ENCODE measurements at regions not wholly inside any gene's neighbourhood (a gene's known extent, or its start where the extent isn't known, plus 50 kb on each side); places are given as distances from the start of the nearest gene placed in this dataset.
"Not testable (repeated sequence)": the region's sequence is repeated elsewhere in the genome, so short reads cannot be mapped to it uniquely, and the experiment has no call there.

- H3K36me3 ChIP-seq (ENCODE audit: control insufficient read depth, insufficient read depth, low read length) = no peaks in the 10 kb centered on the region
- H3K9me3 ChIP-seq (ENCODE audit: control insufficient read depth, insufficient read depth, low read length) = no peaks in the 10 kb centered on the region
- H3K4me1 ChIP-seq (ENCODE audit: control insufficient read depth, insufficient read depth, low read length) = no peaks in the 10 kb centered on the region
- no peak overlapping the region for H3K27ac ChIP-seq (ENCODE audit: low read length)
- no CpG with 5 or more reads among the region's 1 CpG for WGBS (ENCODE audit: insufficient coverage, insufficient read length)
- no peak for DNase-seq (ENCODE audit: low read depth, low spot score)
- no peaks in the 10 kb centered on the region for H3K27me3 ChIP-seq (ENCODE audit: control insufficient read depth, insufficient read depth, low read length)
- H3K4me3 ChIP-seq (ENCODE audit: low read length) = no peak overlapping the region
Measured at GRCh38 chr2:193409951-193410350, 1215.2 kb upstream of the TMEFF2 start.

DNA sequence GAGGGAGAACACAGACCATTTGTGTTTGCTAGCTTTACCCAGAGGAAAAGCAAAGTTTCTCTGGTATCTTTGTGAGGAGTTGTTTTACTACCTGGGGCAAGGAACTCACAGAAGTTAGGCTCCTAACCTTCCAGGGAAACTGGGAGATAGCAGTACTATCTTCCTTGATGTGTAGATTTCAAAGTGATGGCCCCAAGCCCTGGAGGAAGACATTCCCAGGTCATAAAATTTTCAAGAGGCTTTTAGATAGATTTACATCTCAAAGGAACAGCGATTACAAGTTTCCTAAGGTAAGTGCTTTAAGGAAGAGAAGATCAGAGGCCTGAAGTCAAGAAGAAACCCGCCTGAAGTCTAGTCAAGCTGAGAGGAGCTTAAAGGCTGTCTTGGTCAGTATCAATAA lies 1187.8 kb upstream of the TMEFF2 start:
- no CpG with 5 or more reads among the region's 2 CpGs for WGBS (ENCODE audit: insufficient coverage, insufficient read length)
- no peaks in the 10 kb centered on the region for H3K9me3 ChIP-seq (ENCODE audit: control insufficient read depth, insufficient read depth, low read length)
- H3K4me1 ChIP-seq (ENCODE audit: control insufficient read depth, insufficient read depth, low read length) = no peaks in the 10 kb centered on the region
- H3K4me3 ChIP-seq (ENCODE audit: low read length) = no peak overlapping the region
- no peak for DNase-seq (ENCODE audit: low read depth, low spot score)
- no peaks in the 10 kb centered on the region for H3K36me3 ChIP-seq (ENCODE audit: control insufficient read depth, insufficient read depth, low read length)
- no peak overlapping the region for H3K27ac ChIP-seq (ENCODE audit: low read length)
- no peaks in the 10 kb centered on the region for H3K27me3 ChIP-seq (ENCODE audit: control insufficient read depth, insufficient read depth, low read length)

DNA sequence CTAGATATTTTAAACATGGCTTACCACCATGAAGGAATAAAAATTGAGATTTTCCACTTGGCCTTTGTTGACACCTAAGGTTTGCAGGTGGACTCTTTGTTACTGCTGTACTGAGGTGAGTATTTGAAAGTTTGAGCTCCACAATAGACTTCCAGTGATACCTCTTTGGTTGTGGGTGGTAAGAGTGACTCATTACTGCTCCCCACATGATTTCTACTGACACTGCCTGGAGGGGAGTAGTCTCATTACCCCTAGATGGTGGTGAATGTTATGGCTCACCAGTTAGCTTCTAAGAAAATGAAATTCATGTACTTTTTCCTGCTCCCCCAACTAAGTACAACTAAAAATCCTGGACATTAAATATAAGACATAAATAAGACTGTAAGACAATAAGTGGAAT lies 1183.1 kb upstream of the TMEFF2 start:
- Histone ChIP-seq H3K36me3 (ENCODE audit: control insufficient read depth, insufficient read depth, low read length) (no peaks in the 10 kb centered on the region), H3K27ac (ENCODE audit: low read length) (no peak overlapping the region), H3K4me3 (ENCODE audit: low read length) (no peak overlapping the region), H3K9me3 (ENCODE audit: control insufficient read depth, insufficient read depth, low read length) (no peaks in the 10 kb centered on the region), H3K4me1 (ENCODE audit: control insufficient read depth, insufficient read depth, low read length) (no peaks in the 10 kb centered on the region), H3K27me3 (ENCODE audit: control insufficient read depth, insufficient read depth, low read length) (no peaks in the 10 kb centered on the region)
- no peak for DNase-seq (ENCODE audit: low read depth, low spot score)

- H3K36me3 ChIP-seq (ENCODE audit: control insufficient read depth, insufficient read depth, low read length) = no peaks in the 10 kb centered on the region
- no peaks in the 10 kb centered on the region for H3K4me1 ChIP-seq (ENCODE audit: control insufficient read depth, insufficient read depth, low read length)
- WGBS (ENCODE audit: insufficient coverage, insufficient read length) = no CpG with 5 or more reads among the region's 3 CpGs
- no peak overlapping the region for H3K4me3 ChIP-seq (ENCODE audit: low read length)
- H3K9me3 ChIP-seq (ENCODE audit: control insufficient read depth, insufficient read depth, low read length) = no peaks in the 10 kb centered on the region
- no peak for DNase-seq (ENCODE audit: low read depth, low spot score)
- no peak overlapping the region for H3K27ac ChIP-seq (ENCODE audit: low read length)
- H3K27me3 ChIP-seq (ENCODE audit: control insufficient read depth, insufficient read depth, low read length) = no peaks in the 10 kb centered on the region
Measured at GRCh38 chr2:193373120-193373519, 1178.4 kb upstream of the TMEFF2 start.

DNA sequence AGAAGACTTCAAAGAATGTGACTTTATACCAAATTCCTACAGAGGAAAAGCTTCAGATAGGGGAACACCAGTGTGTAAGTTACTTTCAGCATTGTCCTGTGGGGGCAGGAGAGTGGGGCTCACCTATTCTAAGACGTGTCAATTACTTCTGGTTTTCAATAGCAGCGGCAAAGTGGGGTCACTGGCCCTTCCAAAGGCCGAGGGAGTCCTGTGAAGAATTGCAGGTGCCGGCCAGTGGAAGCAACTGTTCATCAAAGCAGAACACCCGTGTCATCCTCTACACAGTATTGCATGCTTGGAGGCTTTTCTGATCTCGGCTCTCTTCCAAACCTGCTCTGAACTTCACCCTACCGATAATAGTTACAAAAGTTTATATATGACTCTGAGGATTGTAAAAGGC lies 1176.5 kb upstream of the TMEFF2 start:
- Histone ChIP-seq H3K9me3 (ENCODE audit: control insufficient read depth, insufficient read depth, low read length) (no peaks in the 10 kb centered on the region), H3K36me3 (ENCODE audit: control insufficient read depth, insufficient read depth, low read length) (no peaks in the 10 kb centered on the region), H3K27ac (ENCODE audit: low read length) (no peak overlapping the region), H3K27me3 (ENCODE audit: control insufficient read depth, insufficient read depth, low read length) (no peaks in the 10 kb centered on the region), H3K4me3 (ENCODE audit: low read length) (no peak overlapping the region), H3K4me1 (ENCODE audit: control insufficient read depth, insufficient read depth, low read length) (no peaks in the 10 kb centered on the region)
- WGBS (ENCODE audit: insufficient coverage, insufficient read length) = no CpG with 5 or more reads among the region's 7 CpGs
- DNase-seq (ENCODE audit: low read depth, low spot score) = no peak

DNA sequence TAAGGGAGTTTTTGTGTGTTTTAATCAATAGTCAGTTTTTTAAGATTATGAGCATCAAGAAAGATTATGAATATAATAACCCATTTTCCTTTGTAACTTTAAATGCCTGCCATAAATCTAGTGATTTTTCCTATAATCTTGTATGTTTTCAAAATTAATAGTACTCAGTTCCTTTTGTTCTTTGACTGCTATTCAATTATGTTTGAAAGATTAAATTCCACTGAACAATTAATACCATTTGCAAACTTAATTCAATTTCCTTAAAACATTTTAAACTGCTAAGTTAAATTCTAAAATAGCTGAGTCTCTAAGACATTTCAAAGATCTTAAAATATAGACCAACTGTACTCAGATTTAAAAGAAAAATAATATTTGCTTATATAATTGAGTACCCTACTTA lies 1173.9 kb upstream of the TMEFF2 start:
- no peaks in the 10 kb centered on the region for H3K36me3 ChIP-seq (ENCODE audit: control insufficient read depth, insufficient read depth, low read length)
- H3K27ac ChIP-seq (ENCODE audit: low read length) = no peak overlapping the region
- no peaks in the 10 kb centered on the region for H3K4me1 ChIP-seq (ENCODE audit: control insufficient read depth, insufficient read depth, low read length)
- no peak overlapping the region for H3K4me3 ChIP-seq (ENCODE audit: low read length)
- H3K9me3 ChIP-seq (ENCODE audit: control insufficient read depth, insufficient read depth, low read length) = no peaks in the 10 kb centered on the region
- no peak for DNase-seq (ENCODE audit: low read depth, low spot score)
- H3K27me3 ChIP-seq (ENCODE audit: control insufficient read depth, insufficient read depth, low read length) = no peaks in the 10 kb centered on the region

DNA sequence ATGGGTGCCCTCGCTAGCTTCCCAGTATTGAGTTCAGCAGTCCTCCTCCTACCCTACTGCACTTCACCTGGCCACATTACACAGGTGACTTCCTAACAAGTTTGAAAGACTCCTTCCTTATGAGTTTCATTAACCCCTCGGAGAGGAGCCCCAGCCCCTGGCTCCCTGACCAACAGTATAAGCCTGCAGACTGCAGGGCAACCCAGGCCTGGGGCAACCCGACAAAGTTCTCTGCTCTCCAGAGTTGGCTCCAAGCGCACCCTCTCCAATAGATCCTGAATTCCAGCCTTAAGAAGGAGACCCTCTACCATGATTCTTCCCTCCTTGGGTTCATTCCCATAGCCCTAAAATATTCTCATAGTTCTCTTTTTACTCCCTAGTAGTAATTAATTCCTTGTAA lies 1162.8 kb upstream of the TMEFF2 start:
- Histone ChIP-seq H3K36me3 (ENCODE audit: control insufficient read depth, insufficient read depth, low read length) (no peaks in the 10 kb centered on the region), H3K9me3 (ENCODE audit: control insufficient read depth, insufficient read depth, low read length) (no peaks in the 10 kb centered on the region), H3K27me3 (ENCODE audit: control insufficient read depth, insufficient read depth, low read length) (no peaks in the 10 kb centered on the region), H3K4me1 (ENCODE audit: control insufficient read depth, insufficient read depth, low read length) (no peaks in the 10 kb centered on the region), H3K4me3 (ENCODE audit: low read length) (no peak overlapping the region), H3K27ac (ENCODE audit: low read length) (no peak overlapping the region)
- DNase-seq (ENCODE audit: low read depth, low spot score) = no peak
- WGBS (ENCODE audit: insufficient coverage, insufficient read length) = no CpG with 5 or more reads among the region's 4 CpGs

DNA sequence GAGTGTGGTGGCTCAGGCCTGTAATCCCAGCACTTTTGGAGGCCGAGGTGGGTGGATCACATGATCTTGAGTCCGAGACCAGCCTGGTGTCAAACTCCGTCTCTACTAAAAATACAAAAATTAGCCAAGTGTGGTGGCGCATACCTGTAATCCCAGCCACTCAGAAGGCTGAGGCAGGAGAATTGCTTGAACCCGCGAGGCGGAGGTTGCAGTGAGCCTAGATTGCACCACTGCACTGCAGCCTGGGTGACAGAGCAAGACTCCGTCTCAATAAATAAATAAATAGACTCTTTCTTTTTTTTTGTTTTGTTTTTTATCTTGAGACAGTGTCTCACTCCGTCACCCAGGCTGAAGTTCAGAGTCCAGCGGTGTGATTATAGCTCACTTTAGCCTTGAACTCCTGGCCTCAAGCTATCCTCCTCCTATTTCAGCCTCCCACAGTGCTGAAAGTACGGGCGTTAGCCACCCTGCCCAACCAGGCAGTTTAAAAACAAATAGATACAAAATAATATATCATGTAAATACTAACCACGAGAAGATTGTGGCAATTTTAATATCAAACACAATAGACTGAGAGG lies 1158.0 kb upstream of the TMEFF2 start:
- H3K27ac ChIP-seq (ENCODE audit: low read length); H3K36me3 ChIP-seq (ENCODE audit: control insufficient read depth, insufficient read depth, low read length); H3K27me3 ChIP-seq (ENCODE audit: control insufficient read depth, insufficient read depth, low read length); DNase-seq (ENCODE audit: low read depth, low spot score); H3K4me1 ChIP-seq (ENCODE audit: control insufficient read depth, insufficient read depth, low read length); H3K9me3 ChIP-seq (ENCODE audit: control insufficient read depth, insufficient read depth, low read length); H3K4me3 ChIP-seq (ENCODE audit: low read length): not testable (repeated sequence)
- no CpG with 5 or more reads among the region's 13 CpGs for WGBS (ENCODE audit: insufficient coverage, insufficient read length)

DNA sequence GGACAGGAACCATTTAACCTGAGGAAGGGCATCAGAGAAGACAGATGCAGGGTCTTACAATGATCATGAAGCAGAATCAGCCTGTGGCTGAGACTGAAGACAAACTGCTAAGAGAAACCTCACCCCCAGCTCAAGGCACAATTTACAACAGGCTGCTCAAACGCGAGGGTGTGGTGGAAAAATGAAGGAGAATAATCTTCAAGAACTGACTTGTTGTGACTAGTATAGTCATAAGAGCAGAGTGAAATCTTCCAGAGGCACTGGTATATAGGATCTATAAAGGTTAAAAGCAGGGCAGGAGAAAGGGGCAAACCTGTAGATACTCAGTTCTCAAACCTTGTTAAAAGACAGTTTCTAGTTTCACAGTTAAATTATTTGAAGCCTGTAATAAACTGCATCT lies 1155.8 kb upstream of the TMEFF2 start:
- Histone ChIP-seq H3K27me3 (ENCODE audit: control insufficient read depth, insufficient read depth, low read length) (no peaks in the 10 kb centered on the region), H3K9me3 (ENCODE audit: control insufficient read depth, insufficient read depth, low read length) (no peaks in the 10 kb centered on the region), H3K4me1 (ENCODE audit: control insufficient read depth, insufficient read depth, low read length) (no peaks in the 10 kb centered on the region), H3K27ac (ENCODE audit: low read length) (no peak overlapping the region), H3K4me3 (ENCODE audit: low read length) (no peak overlapping the region), H3K36me3 (ENCODE audit: control insufficient read depth, insufficient read depth, low read length) (no peaks in the 10 kb centered on the region)
- WGBS (ENCODE audit: insufficient coverage, insufficient read length) = no CpG with 5 or more reads among the region's 2 CpGs
- no peak for DNase-seq (ENCODE audit: low read depth, low spot score)

DNA sequence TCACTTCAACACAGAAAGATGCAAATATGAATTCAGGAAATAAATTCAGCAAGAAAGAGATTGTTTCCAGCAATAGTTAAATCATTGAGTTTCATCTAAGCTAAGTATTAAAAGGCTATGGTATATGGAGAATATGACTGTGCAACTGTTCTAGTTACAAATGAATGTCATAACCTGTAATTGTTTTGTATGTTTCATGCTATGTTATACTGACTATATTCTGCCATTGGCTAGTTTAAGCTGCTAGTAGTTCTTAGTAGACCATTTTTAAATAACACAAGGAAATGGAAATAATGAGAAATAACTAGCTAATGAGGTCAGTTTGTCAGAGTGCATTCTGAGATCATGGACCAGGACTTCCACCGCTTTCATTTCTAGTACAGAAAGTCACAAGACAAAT lies 1154.9 kb upstream of the TMEFF2 start:
- no peak for DNase-seq (ENCODE audit: low read depth, low spot score)
- Histone ChIP-seq H3K27me3 (ENCODE audit: control insufficient read depth, insufficient read depth, low read length) (no peaks in the 10 kb centered on the region), H3K9me3 (ENCODE audit: control insufficient read depth, insufficient read depth, low read length) (no peaks in the 10 kb centered on the region), H3K27ac (ENCODE audit: low read length) (no peak overlapping the region), H3K4me3 (ENCODE audit: low read length) (no peak overlapping the region), H3K4me1 (ENCODE audit: control insufficient read depth, insufficient read depth, low read length) (no peaks in the 10 kb centered on the region), H3K36me3 (ENCODE audit: control insufficient read depth, insufficient read depth, low read length) (no peaks in the 10 kb centered on the region)
- WGBS (ENCODE audit: insufficient coverage, insufficient read length) = no CpG with 5 or more reads among the region's 1 CpG

- WGBS (ENCODE audit: insufficient coverage, insufficient read length) = no CpG with 5 or more reads among the region's 2 CpGs
Measured at GRCh38 chr2:193348055-193348454, 1153.3 kb upstream of the TMEFF2 start.

More at GRCh38 chr2:193348055-193348454, 1153.3 kb upstream of the TMEFF2 start:
- Histone ChIP-seq H3K4me3 (ENCODE audit: low read length) (no peak overlapping the region), H3K9me3 (ENCODE audit: control insufficient read depth, insufficient read depth, low read length) (no peaks in the 10 kb centered on the region), H3K27me3 (ENCODE audit: control insufficient read depth, insufficient read depth, low read length) (no peaks in the 10 kb centered on the region), H3K36me3 (ENCODE audit: control insufficient read depth, insufficient read depth, low read length) (no peaks in the 10 kb centered on the region), H3K27ac (ENCODE audit: low read length) (no peak overlapping the region), H3K4me1 (ENCODE audit: control insufficient read depth, insufficient read depth, low read length) (no peaks in the 10 kb centered on the region)
- DNase-seq (ENCODE audit: low read depth, low spot score) = no peak

All from iPS DF 6.9 (cell line).